ENCODE measurements at regions not wholly inside any gene's neighbourhood (a gene's known extent, or its start where the extent isn't known, plus 50 kb on each side); places are given as distances from the start of the nearest gene placed in this dataset.

- no peak overlapping the region for H3K27ac ChIP-seq
- WGBS, 4 donors, result 68 to 78% (median 76%) methylated on average over 3 of the region's 3 CpGs
- intact Hi-C loops (cut with DNase I), result no loop called here
- no peaks in the 10 kb centered on the region for H3K27me3 ChIP-seq
- DNase-seq (no peak), ATAC-seq (no peak)
- no peaks in the 10 kb centered on the region for H3K4me1 ChIP-seq
- TF ChIP-seq CTCF (IDR thresholded peaks at IDR 0.05), result no peak
- TF ChIP-seq POLR2A (IDR thresholded peaks at IDR 0.05), result no peak
- H3K36me3 ChIP-seq, result no peaks in the 10 kb centered on the region
- no peak overlapping the region for H3K4me3 ChIP-seq
- peaks cover 0 to 5% (median 0%) of the 10 kb centered on the region in 12 donors for H3K9me3 ChIP-seq
These were observed 158.3 kb upstream of the EEF1E1 start for GRCh38 chr6:8260610-8261009.

- peaks cover 0 to 6% (median 0%) of the 10 kb centered on the region in 12 donors for H3K9me3 ChIP-seq
- H3K27me3 ChIP-seq, result peaks cover 0 to 6% (median 0%) of the 10 kb centered on the region in 9 donors
- WGBS, 4 donors, result 84 to 88% (median 88%) methylated on average over 2 of the region's 2 CpGs
- H3K4me1 ChIP-seq, result no peaks in the 10 kb centered on the region
- H3K27ac ChIP-seq, result no peak overlapping the region
- no peaks in the 10 kb centered on the region for H3K36me3 ChIP-seq
- intact Hi-C loops (cut with DNase I), result no loop called here
- no peak for ATAC-seq
- no peak for TF ChIP-seq CTCF (IDR thresholded peaks at IDR 0.05)
- no peak for TF ChIP-seq POLR2A (IDR thresholded peaks at IDR 0.05)
- H3K4me3 ChIP-seq, result no peak overlapping the region
- no peak for DNase-seq
These were observed 144.1 kb upstream of the EEF1E1 start for GRCh38 chr6:8246403-8246802.

- no peaks in the 10 kb centered on the region for H3K4me1 ChIP-seq
- intact Hi-C loops (cut with DNase I), result no loop called here
- DNase-seq (no peak), ATAC-seq (no peak)
- H3K4me3 ChIP-seq, result no peak overlapping the region
- H3K27ac ChIP-seq, result no peak overlapping the region
- 46 to 65% (median 55%) methylated on average over 6 of the region's 6 CpGs for WGBS, 4 donors
- no peaks in the 10 kb centered on the region for H3K36me3 ChIP-seq
- TF ChIP-seq CTCF (IDR thresholded peaks at IDR 0.05), result no peak
- no peak for TF ChIP-seq POLR2A (IDR thresholded peaks at IDR 0.05)
- H3K9me3 ChIP-seq, result peaks cover 0 to 6% (median 0%) of the 10 kb centered on the region in 12 donors
- peaks cover 0 to 6% (median 0%) of the 10 kb centered on the region in 9 donors for H3K27me3 ChIP-seq
These were observed 143.4 kb upstream of the EEF1E1 start for GRCh38 chr6:8245726-8246125.

DNA sequence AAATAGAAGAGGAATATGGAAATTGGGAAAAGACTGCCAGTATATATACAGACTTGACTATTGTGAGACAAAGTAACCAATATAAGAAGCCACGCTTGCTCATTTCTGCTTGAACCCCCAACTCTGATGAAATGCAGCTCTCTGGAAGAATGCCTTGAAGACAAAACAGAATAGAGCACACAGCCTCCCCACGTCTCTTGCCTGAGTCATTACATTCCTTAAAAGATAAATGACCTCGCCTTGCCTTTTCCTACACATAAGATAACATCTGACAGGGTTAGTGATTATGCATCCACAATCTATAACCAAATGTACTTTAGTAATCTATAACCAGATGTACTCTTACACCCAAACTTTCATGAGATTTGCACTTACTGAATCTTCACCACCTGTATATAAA, 141.1 kb upstream of the EEF1E1 start:
- DNase-seq (no peak), ATAC-seq (no peak)
- no peaks in the 10 kb centered on the region for H3K4me1 ChIP-seq
- no peak overlapping the region for H3K27ac ChIP-seq
- TF ChIP-seq CTCF (IDR thresholded peaks at IDR 0.05) (no peak), POLR2A (IDR thresholded peaks at IDR 0.05) (no peak)
- H3K36me3 ChIP-seq, result no peaks in the 10 kb centered on the region
- H3K27me3 ChIP-seq, result peaks cover 0 to 11% (median 0%) of the 10 kb centered on the region in 9 donors
- H3K9me3 ChIP-seq, result no peaks in the 10 kb centered on the region
- WGBS, 4 donors, result 46 to 63% (median 57%) methylated on average over 3 of the region's 3 CpGs
- no peak overlapping the region for H3K4me3 ChIP-seq
- intact Hi-C loops (cut with DNase I), result no loop called here
